OCI-M1 (cell line): ENCODE measurements at regions not wholly inside any gene's neighbourhood (a gene's known extent, or its start where the extent isn't known, plus 50 kb on each side); places are given as distances from the start of the nearest gene placed in this dataset.

ENCODE experiments used
- DNase-seq: peaks from one replicate; lab custom pipeline; 2025; lab: John Stamatoyannopoulos, UW

- DNase-seq: no peak
Measured at GRCh38 chr10:47053081-47053798, 142.0 kb downstream of the PTPN20 start.

GRCh38 chr10:47054974-47055373 is 143.7 kb downstream of the PTPN20 start:
- DNase-seq: no peak

- DNase-seq: no peak
Measured at GRCh38 chr10:47055386-47056246, 144.4 kb downstream of the PTPN20 start.

GRCh38 chr10:47056247-47056510 is 145.0 kb downstream of the PTPN20 start:
- DNase-seq: no peak

GRCh38 chr10:47057471-47057870 is 146.2 kb downstream of the PTPN20 start:
- DNase-seq: no peak

GRCh38 chr10:47058032-47058702 is 146.9 kb downstream of the PTPN20 start:
- DNase-seq: no peak

GRCh38 chr10:47058961-47059391 is 147.7 kb downstream of the PTPN20 start:
- no peak for DNase-seq

GRCh38 chr10:47059606-47060311 is 148.5 kb downstream of the PTPN20 start:
- no peak for DNase-seq

- no peak for DNase-seq
Measured at GRCh38 chr10:47060356-47060755, 149.1 kb downstream of the PTPN20 start.

- no peak for DNase-seq
Measured at GRCh38 chr10:47060993-47061500, 149.8 kb downstream of the PTPN20 start.

GRCh38 chr10:47061776-47062175 is 150.5 kb downstream of the PTPN20 start:
- DNase-seq: no peak

GRCh38 chr10:47062441-47063200 is 151.4 kb downstream of the PTPN20 start:
- no peak for DNase-seq

GRCh38 chr10:47063858-47064257 is 152.6 kb downstream of the PTPN20 start:
- DNase-seq: no peak

GRCh38 chr10:47065903-47066302 is 154.7 kb downstream of the PTPN20 start:
- DNase-seq: no peak

GRCh38 chr10:47067949-47068940 is 157.0 kb downstream of the PTPN20 start:
- no peak for DNase-seq

GRCh38 chr10:47070541-47070940 is 159.3 kb downstream of the PTPN20 start:
- DNase-seq: no peak

GRCh38 chr10:47071891-47072290 is 160.7 kb downstream of the PTPN20 start:
- no peak for DNase-seq

- no peak for DNase-seq
Measured at GRCh38 chr10:47073967-47074366, 162.7 kb downstream of the PTPN20 start.

GRCh38 chr10:47076949-47077361 is 165.7 kb downstream of the PTPN20 start:
- no peak for DNase-seq

GRCh38 chr10:47077386-47077785 is 166.2 kb downstream of the PTPN20 start:
- DNase-seq: no peak
